Caco-2 (cell line): ENCODE measurements at regions not wholly inside any gene's neighbourhood (a gene's known extent, or its start where the extent isn't known, plus 50 kb on each side); places are given as distances from the start of the nearest gene placed in this dataset.

Source experiments
- BruUV-seq: library from RNA; stranded (reverse); fragments of 400-500 nt; replicated peaks from 2 replicates; lab custom pipeline; 2021; lab: Mats Ljungman, UMichigan
- CTCF ChIA-PET: fragments of 300-600 bp; sonication (Branson Sonifier 250); formaldehyde crosslinking; loops from one replicate; lab custom pipeline; 2022; ENCODE audit warnings: antibody characterized with exemption; lab: Charles Lee
- POLR2A ChIA-PET: fragments of 300-600 bp; sonication (Branson Sonifier 250); formaldehyde crosslinking; loops from one replicate; lab custom pipeline; 2022; ENCODE audit warnings: antibody characterized with exemption; lab: Charles Lee
- DNase-seq, 2 experiments: peaks; one replicate each; pipeline versions ENCODE4 v3.0.0 to v3.0.0-alpha.2; 2020 to 2022
- H3K27me3 ChIP-seq: replicated peaks from 2 replicates; pipeline ENCODE4 v1.6.0; 2011; ENCODE audit warnings: low read length; ENCODE audit not compliant: control insufficient read depth, insufficient read depth
- H3K36me3 ChIP-seq: 2 replicates; pipeline ENCODE4 v1.5.1; 2011; ENCODE audit warnings: low read length; ENCODE audit not compliant: control insufficient read depth, insufficient read depth
- H3K4me1 ChIP-seq: fragments of 250-450 bp; sonication (Bioruptor Pico); 2 replicates; pipeline ENCODE4 v1.5.1; 2020; ENCODE audit warnings: mild to moderate bottlenecking
- H3K4me3 ChIP-seq: 2 replicates; pipeline ENCODE4 v1.5.1; 2011; ENCODE audit warnings: low read depth, mild to moderate bottlenecking, control low read depth, low read length
- H3K9me3 ChIP-seq: fragments of 250-450 bp; sonication (Bioruptor Pico); 2 replicates; pipeline ENCODE4 v1.5.1; 2020; ENCODE audit warnings: mild to moderate bottlenecking, moderate library complexity
- H3K27ac Mint-ChIP-seq: one replicate; pipeline ENCODE4 v1.8.0; 2022; ENCODE audit warnings: mixed read lengths; ENCODE audit not compliant: unreplicated experiment
- H3K27me3 Mint-ChIP-seq: one replicate; pipeline ENCODE4 v1.8.0; 2022; ENCODE audit warnings: mixed read lengths; ENCODE audit not compliant: insufficient read depth, unreplicated experiment
- H3K36me3 Mint-ChIP-seq: one replicate; pipeline ENCODE4 v1.8.0; 2022; ENCODE audit warnings: mild to moderate bottlenecking, mixed read lengths; ENCODE audit not compliant: insufficient read depth, unreplicated experiment
- H3K4me1 Mint-ChIP-seq: one replicate; pipeline ENCODE4 v1.8.0; 2022; ENCODE audit warnings: low read depth, mixed read lengths; ENCODE audit not compliant: unreplicated experiment
- H3K4me3 Mint-ChIP-seq: one replicate; pipeline ENCODE4 v1.8.0; 2022; ENCODE audit warnings: mild to moderate bottlenecking, moderate library complexity, mixed read lengths; ENCODE audit not compliant: unreplicated experiment
- H3K9me3 Mint-ChIP-seq: one replicate; pipeline ENCODE4 v1.8.0; 2022; ENCODE audit warnings: mixed read lengths; ENCODE audit not compliant: unreplicated experiment
- intact Hi-C: fragments of 100-400 bp; cut with micrococcal nuclease; formaldehyde crosslinking; loops from one replicate; pipeline ENCODE4 v1.10.0; 2022; ENCODE audit not compliant: unreplicated experiment
- TF ChIP-seq, protein P1 (sequence below), 2 experiments: fragments of 200-600 bp in 1 of 2; IDR thresholded peaks; 1 replicate in 1 of 2; 2 replicates in 1 of 2; pipeline versions ENCODE4 v1.5.1 to v1.8.0; 2011 to 2022; ENCODE audit warnings: antibody characterized with exemption in 1 of 2, control low read depth in 1 of 2, inconsistent platforms in 1 of 2, low read depth in 1 of 2, low read length in 1 of 2, mild to moderate bottlenecking in 1 of 2, moderate library complexity in 1 of 2; ENCODE audit not compliant: insufficient read depth in 1 of 2, severe bottlenecking in 1 of 2, unreplicated experiment in 1 of 2

DNA sequence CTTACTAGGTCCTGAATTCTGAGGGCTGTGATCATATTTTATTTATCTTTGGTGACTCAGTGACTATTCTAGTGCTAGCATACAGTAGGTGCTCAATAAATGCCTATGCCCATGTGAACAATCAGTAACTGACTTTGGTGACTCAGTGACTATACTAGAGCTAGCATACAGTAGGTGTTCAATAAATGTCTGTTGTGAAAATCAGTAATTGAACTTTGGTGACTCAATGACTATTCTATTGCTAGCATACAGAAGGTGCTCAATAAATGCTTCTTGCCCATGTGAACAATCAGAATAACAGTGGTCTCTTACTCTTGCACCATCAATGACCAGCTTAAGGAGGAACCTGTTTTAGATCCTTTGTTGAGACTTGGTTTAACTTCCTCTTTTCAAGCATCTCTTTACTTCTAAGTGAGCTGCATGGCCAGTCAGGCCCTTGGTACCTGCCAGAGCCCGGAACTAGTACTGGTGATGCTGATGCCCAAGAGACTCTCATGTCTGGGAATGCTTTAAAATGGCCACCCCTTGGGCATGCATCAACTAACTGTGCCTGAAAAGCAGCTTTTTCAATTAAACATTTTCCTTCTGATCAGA is 214.9 kb upstream of the SPRED2 start:
- ChIA-PET CTCF (no interaction called here), POLR2A (no interaction called here)
- Histone ChIP-seq H3K4me1 (no peaks in the 10 kb centered on the region), H3K4me3 (no peak overlapping the region), H3K9me3 (no peaks in the 10 kb centered on the region), H3K36me3 (no peaks in the 10 kb centered on the region), H3K27me3 (no peaks in the 10 kb centered on the region)
- no peak for DNase-seq
- H3K4me3 Mint-ChIP-seq: no peak overlapping the region
- TF ChIP-seq, protein P1, sequence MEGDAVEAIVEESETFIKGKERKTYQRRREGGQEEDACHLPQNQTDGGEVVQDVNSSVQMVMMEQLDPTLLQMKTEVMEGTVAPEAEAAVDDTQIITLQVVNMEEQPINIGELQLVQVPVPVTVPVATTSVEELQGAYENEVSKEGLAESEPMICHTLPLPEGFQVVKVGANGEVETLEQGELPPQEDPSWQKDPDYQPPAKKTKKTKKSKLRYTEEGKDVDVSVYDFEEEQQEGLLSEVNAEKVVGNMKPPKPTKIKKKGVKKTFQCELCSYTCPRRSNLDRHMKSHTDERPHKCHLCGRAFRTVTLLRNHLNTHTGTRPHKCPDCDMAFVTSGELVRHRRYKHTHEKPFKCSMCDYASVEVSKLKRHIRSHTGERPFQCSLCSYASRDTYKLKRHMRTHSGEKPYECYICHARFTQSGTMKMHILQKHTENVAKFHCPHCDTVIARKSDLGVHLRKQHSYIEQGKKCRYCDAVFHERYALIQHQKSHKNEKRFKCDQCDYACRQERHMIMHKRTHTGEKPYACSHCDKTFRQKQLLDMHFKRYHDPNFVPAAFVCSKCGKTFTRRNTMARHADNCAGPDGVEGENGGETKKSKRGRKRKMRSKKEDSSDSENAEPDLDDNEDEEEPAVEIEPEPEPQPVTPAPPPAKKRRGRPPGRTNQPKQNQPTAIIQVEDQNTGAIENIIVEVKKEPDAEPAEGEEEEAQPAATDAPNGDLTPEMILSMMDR (IDR thresholded peaks at IDR 0.05; ENCODE audit: insufficient read depth in 1 of 2, low read depth in 1 of 2, low read length in 1 of 2, severe bottlenecking in 1 of 2, unreplicated experiment in 1 of 2): no peak
- H3K27me3 Mint-ChIP-seq: peaks cover 4% of the 10 kb centered on the region
- intact Hi-C loops: no loop called here
- H3K9me3 Mint-ChIP-seq: no peaks in the 10 kb centered on the region
- H3K27ac Mint-ChIP-seq: no peak overlapping the region
- H3K36me3 Mint-ChIP-seq: no peaks in the 10 kb centered on the region
- no peaks in the 10 kb centered on the region for H3K4me1 Mint-ChIP-seq
- BruUV-seq: no TSS peak

DNA sequence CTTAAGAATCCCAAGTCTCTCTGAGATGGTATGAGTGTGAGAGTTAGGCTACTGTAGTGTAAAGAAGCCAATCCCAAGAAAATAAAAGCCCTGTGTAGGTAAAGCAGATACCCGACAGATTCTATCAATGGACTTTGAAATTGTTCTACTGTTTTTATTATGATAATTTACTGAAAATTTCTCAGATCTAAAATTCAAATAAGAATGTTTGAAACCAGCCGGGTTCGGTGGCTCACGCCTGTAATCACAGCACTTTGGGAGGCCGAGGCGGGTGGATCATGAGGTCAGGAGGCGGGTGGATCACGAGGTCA is 208.3 kb upstream of the SPRED2 start:
- no peaks in the 10 kb centered on the region for H3K36me3 ChIP-seq
- TF ChIP-seq, protein P1 (IDR thresholded peaks at IDR 0.05; ENCODE audit: insufficient read depth in 1 of 2, low read depth in 1 of 2, low read length in 1 of 2, severe bottlenecking in 1 of 2, unreplicated experiment in 1 of 2): no peak
- Mint-ChIP-seq H3K36me3 (no peaks in the 10 kb centered on the region), H3K4me1 (no peaks in the 10 kb centered on the region), H3K27ac (no peak overlapping the region), H3K27me3 (peaks cover 9% of the 10 kb centered on the region), H3K9me3 (no peaks in the 10 kb centered on the region), H3K4me3 (no peak overlapping the region)
- no peaks in the 10 kb centered on the region for H3K9me3 ChIP-seq
- no peaks in the 10 kb centered on the region for H3K4me1 ChIP-seq
- intact Hi-C loops: loop anchor here (1.0 to 5.0 kb wide), 4 partner anchors 50 to 937 kb away; no protein-coding TSS in a partner anchor
- CTCF ChIA-PET: interaction anchor here (0.7 to 2.4 kb wide), 6 partner anchors 10 to 794 kb away, joined by 3 to 15 read pairs (median 3); no protein-coding TSS in a partner anchor
- H3K4me3 ChIP-seq: no peak overlapping the region
- BruUV-seq: no TSS peak
- POLR2A ChIA-PET: no interaction called here
- no peak for DNase-seq
- no peaks in the 10 kb centered on the region for H3K27me3 ChIP-seq

DNA sequence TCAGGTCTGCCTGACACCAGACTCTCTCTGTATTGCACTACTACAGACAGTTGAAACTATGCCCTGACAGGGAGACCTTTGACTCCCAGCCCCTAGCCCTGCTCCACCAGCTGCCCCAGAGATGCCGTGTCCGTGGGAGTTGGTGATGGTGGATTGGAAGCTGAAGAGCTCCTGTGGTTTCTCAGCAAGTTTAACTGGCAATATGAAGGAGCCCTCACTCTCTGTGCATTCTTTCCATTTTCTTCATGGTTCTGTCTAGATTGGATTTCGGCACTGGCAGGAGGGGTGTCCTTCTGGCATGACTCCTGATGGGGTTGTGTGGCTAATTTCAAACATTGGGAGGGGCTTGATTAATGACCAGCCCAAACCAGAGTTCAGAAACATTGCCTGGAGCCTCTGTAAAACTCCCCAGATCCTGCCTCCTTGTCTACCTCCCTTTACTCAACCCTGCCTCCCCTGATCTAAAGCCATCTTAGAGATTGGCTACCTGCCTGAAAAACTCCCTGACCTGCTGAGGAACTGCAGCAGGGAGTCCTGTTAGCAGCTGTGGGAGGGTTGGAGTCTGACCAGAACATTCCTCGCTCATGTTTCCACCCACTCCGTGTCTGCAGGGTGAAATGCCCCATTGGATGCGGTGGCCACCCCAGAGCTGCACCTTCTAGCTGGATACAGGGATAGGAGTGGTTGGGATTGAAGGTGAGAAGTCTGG is 206.9 kb upstream of the SPRED2 start:
- no peak overlapping the region for H3K27ac Mint-ChIP-seq
- CTCF ChIA-PET: interaction anchor here (1.4 to 2.4 kb wide), 2 partner anchors 11 to 72 kb away, joined by 3 to 15 read pairs; no protein-coding TSS in a partner anchor
- no peaks in the 10 kb centered on the region for H3K27me3 ChIP-seq
- intact Hi-C loops: no loop called here
- H3K9me3 Mint-ChIP-seq: no peaks in the 10 kb centered on the region
- no peaks in the 10 kb centered on the region for H3K4me1 ChIP-seq
- H3K36me3 ChIP-seq: no peaks in the 10 kb centered on the region
- no peak overlapping the region for H3K4me3 Mint-ChIP-seq
- H3K9me3 ChIP-seq: no peaks in the 10 kb centered on the region
- POLR2A ChIA-PET: no interaction called here
- no peak overlapping the region for H3K4me3 ChIP-seq
- no peaks in the 10 kb centered on the region for H3K36me3 Mint-ChIP-seq
- no TSS peak for BruUV-seq
- no peak for DNase-seq
- TF ChIP-seq, protein P1 (IDR thresholded peaks at IDR 0.05; ENCODE audit: insufficient read depth in 1 of 2, low read depth in 1 of 2, low read length in 1 of 2, severe bottlenecking in 1 of 2, unreplicated experiment in 1 of 2): no peak
- peaks cover 9% of the 10 kb centered on the region for H3K27me3 Mint-ChIP-seq
- no peaks in the 10 kb centered on the region for H3K4me1 Mint-ChIP-seq
